ENCODE measurements at regions not wholly inside any gene's neighbourhood (a gene's known extent, or its start where the extent isn't known, plus 50 kb on each side); places are given as distances from the start of the nearest gene placed in this dataset.
"Not testable (repeated sequence)": the region's sequence is repeated elsewhere in the genome, so short reads cannot be mapped to it uniquely, and the experiment has no call there.

GRCh38 chr2:234374150-234374508 lies 122.8 kb downstream of the ARL4C start:
- no peak for DNase-seq (ENCODE audit: low read depth)

GRCh38 chr2:234373481-234374149 lies 123.3 kb downstream of the ARL4C start:
- no peak for DNase-seq (ENCODE audit: low read depth)

GRCh38 chr2:234373060-234373459 lies 123.8 kb downstream of the ARL4C start:
- no peak for DNase-seq (ENCODE audit: low read depth)

GRCh38 chr2:234372506-234372905 lies 124.4 kb downstream of the ARL4C start:
- no peak for DNase-seq (ENCODE audit: low read depth)

- peak; percentile 24 for DNase-seq (ENCODE audit: low read depth)
Observed at GRCh38 chr2:234368861-234369261, 128.0 kb downstream of the ARL4C start.

- DNase-seq (ENCODE audit: low read depth) = no peak
Observed at GRCh38 chr2:234366891-234367290, 130.0 kb downstream of the ARL4C start.

- DNase-seq (ENCODE audit: low read depth) = no peak
Observed at GRCh38 chr2:234364661-234365060, 132.2 kb downstream of the ARL4C start.

- no peak for DNase-seq (ENCODE audit: low read depth)
Observed at GRCh38 chr2:234363647-234364294, 133.1 kb downstream of the ARL4C start.

- DNase-seq (ENCODE audit: low read depth) = no peak
Observed at GRCh38 chr2:234363011-234363487, 133.8 kb downstream of the ARL4C start.

GRCh38 chr2:234360313-234360975 lies 136.4 kb downstream of the ARL4C start:
- DNase-seq (ENCODE audit: low read depth) = not testable (repeated sequence)

GRCh38 chr2:234357666-234358065 lies 139.2 kb downstream of the ARL4C start:
- no peak for DNase-seq (ENCODE audit: low read depth)

GRCh38 chr2:234355808-234356365 lies 141.0 kb downstream of the ARL4C start:
- DNase-seq (ENCODE audit: low read depth) = no peak

- DNase-seq (ENCODE audit: low read depth) = no peak
Observed at GRCh38 chr2:234355021-234355720, 141.7 kb downstream of the ARL4C start.

GRCh38 chr2:234352270-234352669 lies 144.6 kb downstream of the ARL4C start:
- no peak for DNase-seq (ENCODE audit: low read depth)

GRCh38 chr2:234351866-234352265 lies 145.0 kb downstream of the ARL4C start:
- not testable (repeated sequence) for DNase-seq (ENCODE audit: low read depth)

GRCh38 chr2:234348081-234348480 lies 148.8 kb downstream of the ARL4C start:
- no peak for DNase-seq (ENCODE audit: low read depth)

GRCh38 chr2:234345921-234346320 lies 151.0 kb downstream of the ARL4C start:
- DNase-seq (ENCODE audit: low read depth) = no peak

GRCh38 chr2:234344012-234344411 lies 152.9 kb downstream of the ARL4C start:
- no peak for DNase-seq (ENCODE audit: low read depth)

GRCh38 chr2:234343372-234343771 lies 153.5 kb downstream of the ARL4C start:
- no peak for DNase-seq (ENCODE audit: low read depth)

- no peak for DNase-seq (ENCODE audit: low read depth)
Observed at GRCh38 chr2:234341306-234341985, 155.4 kb downstream of the ARL4C start.

- no peak for DNase-seq (ENCODE audit: low read depth)
Observed at GRCh38 chr2:234339501-234339900, 157.4 kb downstream of the ARL4C start.

- DNase-seq (ENCODE audit: low read depth) = no peak
Observed at GRCh38 chr2:234339011-234339410, 157.9 kb downstream of the ARL4C start.
